Endothelial cell of umbilical vein (primary cell): ENCODE measurements at regions not wholly inside any gene's neighbourhood (a gene's known extent, or its start where the extent isn't known, plus 50 kb on each side); places are given as distances from the start of the nearest gene placed in this dataset.

Experiments
- CTCF ChIP-seq, 2 donors: IDR thresholded peaks; 1 replicate in 1 of 2; 2 replicates in 1 of 2; pipeline ENCODE4 v1.5.1; 2011; ENCODE audit warnings: low read length in 2 of 2, mild to moderate bottlenecking in 2 of 2, moderate library complexity in 2 of 2, control low read depth in 1 of 2, inconsistent platforms in 1 of 2, low read depth in 1 of 2; ENCODE audit not compliant: insufficient read depth in 1 of 2; ENCODE audit errors: extremely low read depth in 1 of 2
- EZH2 ChIP-seq: IDR thresholded peaks from 2 replicates; pipeline ENCODE4 v1.6.1; 2012; ENCODE audit warnings: borderline replicate concordance, low read depth, mild to moderate bottlenecking, moderate library complexity, low read length, inconsistent platforms; ENCODE audit not compliant: severe bottlenecking
- FOS ChIP-seq: IDR thresholded peaks from 2 replicates; pipeline ENCODE4 v1.6.1; 2011; ENCODE audit warnings: mild to moderate bottlenecking, low read length, moderate library complexity, borderline replicate concordance; ENCODE audit not compliant: insufficient read depth
- MYC ChIP-seq: IDR thresholded peaks from one replicate; pipeline ENCODE4 v1.6.1; 2011; ENCODE audit warnings: mild to moderate bottlenecking, low read depth, low read length
- POLR2A ChIP-seq: IDR thresholded peaks from 2 replicates; pipeline ENCODE4 v1.6.1; 2012; ENCODE audit warnings: low read depth, mild to moderate bottlenecking, control low read depth, low read length
- POLR2AphosphoS5 ChIP-seq: IDR thresholded peaks from 2 replicates; pipeline ENCODE4 v1.6.1; 2012; ENCODE audit warnings: low read depth, mild to moderate bottlenecking, control low read depth, low read length, moderate library complexity; ENCODE audit not compliant: insufficient read depth

- TF ChIP-seq CTCF (IDR thresholded peaks at IDR 0.05; ENCODE audit: extremely low read depth in 1 of 2, insufficient read depth in 1 of 2, low read depth in 1 of 2, low read length in 2 of 2), result no peak
- no peak for TF ChIP-seq POLR2A
- TF ChIP-seq EZH2, result no peak
- TF ChIP-seq MYC, result no peak
- TF ChIP-seq POLR2AphosphoS5, result no peak
- no peak for TF ChIP-seq FOS
These were observed 1499.8 kb downstream of the OTOL1 start for GRCh38 chr3:162996368-162996767.
